GM12891 (cell line): ENCODE measurements at regions not wholly inside any gene's neighbourhood (a gene's known extent, or its start where the extent isn't known, plus 50 kb on each side); places are given as distances from the start of the nearest gene placed in this dataset.

ENCODE experiments used
- PAX5 ChIP-seq: IDR thresholded peaks from 2 replicates; pipeline ENCODE4 v1.6.1; 2011; ENCODE audit warnings: low read length, moderate library complexity, mild to moderate bottlenecking; ENCODE audit not compliant: insufficient read depth, severe bottlenecking
- POLR2A ChIP-seq: IDR thresholded peaks from 2 replicates; pipeline ENCODE4 v1.6.1; 2011; ENCODE audit warnings: low read depth, low read length, control low read depth
- POLR2AphosphoS5 ChIP-seq: IDR thresholded peaks from 2 replicates; pipeline ENCODE4 v1.6.1; 2011; ENCODE audit warnings: low read depth, low read length, control low read depth
- POU2F2 ChIP-seq: IDR thresholded peaks from 2 replicates; pipeline ENCODE4 v1.6.1; 2011; ENCODE audit warnings: low read depth, mild to moderate bottlenecking, control low read depth, low read length, moderate library complexity
- SPI1 ChIP-seq: IDR thresholded peaks from 2 replicates; pipeline ENCODE4 v1.6.1; 2011; ENCODE audit warnings: low read depth, low read length, control low read depth
- TAF1 ChIP-seq: IDR thresholded peaks from 2 replicates; pipeline ENCODE4 v1.6.1; 2011; ENCODE audit warnings: low read depth, low read length, control low read depth

GRCh38 chr2:79388024-79388423, 124.8 kb upstream of the CTNNA2 start:
- TF ChIP-seq POLR2AphosphoS5, result no peak
- TF ChIP-seq POLR2A, result no peak
- TF ChIP-seq TAF1, result no peak
- no peak for TF ChIP-seq SPI1
- no peak for TF ChIP-seq POU2F2
- no peak for TF ChIP-seq PAX5
